GM18858 (cell line): ENCODE measurements at regions not wholly inside any gene's neighbourhood (a gene's known extent, or its start where the extent isn't known, plus 50 kb on each side); places are given as distances from the start of the nearest gene placed in this dataset.
"Not testable (repeated sequence)": the region's sequence is repeated elsewhere in the genome, so short reads cannot be mapped to it uniquely, and the experiment has no call there.

Experiments used
- ATAC-seq: cut with Tn5 transposase; IDR thresholded peaks from one replicate; pipeline ENCODE4 v1.9.1; 2021; ENCODE audit not compliant: unreplicated experiment

DNA sequence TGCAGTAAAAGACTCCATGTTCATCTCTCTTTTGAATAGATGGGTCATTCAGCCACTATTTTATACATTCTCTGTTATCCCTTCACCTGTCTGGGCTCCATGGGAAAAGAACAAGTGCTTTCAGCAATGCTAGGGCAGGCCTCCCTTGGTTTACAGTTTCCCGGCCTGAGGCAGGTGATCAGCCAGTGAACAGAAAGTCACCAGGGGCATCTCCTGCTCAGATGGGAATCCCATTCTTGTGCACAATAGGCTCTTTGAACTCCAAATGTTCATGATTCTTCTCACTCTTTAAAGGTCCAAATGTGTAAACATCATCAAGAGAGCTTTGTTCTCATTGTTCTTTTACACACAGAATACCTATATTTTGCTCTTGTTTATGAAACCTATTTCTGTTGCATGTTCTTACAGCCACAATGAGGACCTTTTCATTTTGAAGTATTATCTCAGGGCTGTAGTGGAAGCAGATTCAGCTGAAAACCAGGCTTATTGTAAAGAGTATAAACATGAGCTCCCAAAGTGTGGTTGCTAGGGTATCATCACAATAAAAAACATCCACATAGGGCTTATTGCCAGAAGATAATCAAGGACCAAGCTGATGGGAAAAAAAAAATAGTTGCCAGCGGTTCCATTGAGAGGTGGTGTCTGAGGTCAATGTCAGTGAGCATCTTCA lies 267.1 kb upstream of the SGK1 start:
- no peak for ATAC-seq

- no peak for ATAC-seq
Observed at GRCh38 chr6:134577998-134578397, 260.1 kb upstream of the SGK1 start.

GRCh38 chr6:134575221-134575620 lies 257.3 kb upstream of the SGK1 start:
- no peak for ATAC-seq

DNA sequence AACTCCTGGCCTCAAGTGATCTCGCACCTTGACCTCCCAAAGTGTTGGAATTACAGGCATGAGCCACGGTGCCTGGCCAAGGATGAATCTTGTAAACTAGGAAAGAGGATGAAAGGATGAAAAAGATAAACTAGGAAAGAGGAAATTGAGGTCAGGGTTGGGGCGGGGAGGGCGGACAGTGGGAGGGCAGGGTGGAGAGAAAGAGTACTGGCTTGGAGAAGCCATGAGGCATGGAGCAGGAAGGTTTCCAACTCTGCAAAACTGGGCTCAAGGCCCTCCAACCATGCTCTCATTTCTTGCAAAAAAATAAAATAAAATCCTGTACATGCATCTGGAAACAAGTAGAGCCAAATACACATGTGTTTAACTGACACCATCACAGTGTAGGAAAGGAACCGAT lies 256.6 kb upstream of the SGK1 start:
- no peak for ATAC-seq

DNA sequence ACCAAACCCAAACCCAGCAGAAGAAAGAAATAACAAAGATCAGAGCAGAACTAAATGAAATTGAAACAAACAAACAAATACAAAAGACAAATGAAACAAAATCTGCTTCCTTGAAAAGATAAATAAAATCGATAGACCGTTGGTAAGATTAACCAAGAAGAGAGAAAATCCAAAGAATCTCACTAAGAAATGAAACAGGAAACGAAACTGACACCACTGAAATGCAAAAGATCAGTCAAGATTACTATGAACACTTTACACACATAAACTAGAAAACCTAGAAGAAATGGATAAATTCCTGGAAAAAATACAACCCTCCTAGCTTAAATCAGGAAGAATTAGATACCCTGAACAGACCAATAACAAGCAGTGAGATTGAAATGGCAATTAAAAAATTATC lies 252.1 kb upstream of the SGK1 start:
- not testable (repeated sequence) for ATAC-seq

- no peak for ATAC-seq
Observed at GRCh38 chr6:134564705-134565104, 246.8 kb upstream of the SGK1 start.

DNA sequence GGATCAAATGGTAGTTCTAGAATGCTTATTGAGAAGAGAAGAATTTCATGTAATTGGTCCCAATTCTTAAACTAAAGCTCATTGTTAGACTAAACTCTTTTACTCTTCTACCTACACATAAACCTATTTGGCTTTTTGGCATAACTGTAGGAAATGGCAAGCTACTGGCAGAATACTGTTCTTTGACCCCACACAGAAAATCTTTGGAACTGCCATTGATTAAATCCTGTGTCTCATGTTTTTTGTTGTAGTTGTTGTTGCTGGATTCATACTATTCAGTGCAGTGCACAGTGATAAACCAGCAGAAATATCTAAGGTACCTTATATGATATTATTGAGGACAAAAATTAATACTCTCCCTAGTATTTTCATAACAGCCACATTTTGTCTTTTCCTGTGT lies 242.1 kb upstream of the SGK1 start:
- no peak for ATAC-seq

DNA sequence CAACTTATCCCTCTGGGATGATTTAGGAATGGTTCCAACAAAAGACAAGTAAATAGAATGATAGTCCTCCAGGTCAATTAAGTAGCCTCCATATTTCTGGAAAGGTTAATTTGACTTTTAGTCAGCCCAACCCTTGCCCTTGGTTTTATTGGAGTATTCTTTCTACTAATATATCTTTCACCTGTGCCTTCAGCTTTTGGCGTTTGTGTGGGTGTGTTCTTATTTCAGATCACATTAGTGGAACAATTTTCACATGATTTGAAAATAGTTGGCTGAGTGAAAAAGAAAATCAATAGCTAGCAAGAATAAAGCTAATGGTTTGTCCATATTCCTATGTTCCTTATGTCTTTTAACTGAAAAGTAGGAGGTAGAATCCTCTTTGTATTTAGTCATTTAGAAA lies 239.6 kb upstream of the SGK1 start:
- ATAC-seq, result no peak

DNA sequence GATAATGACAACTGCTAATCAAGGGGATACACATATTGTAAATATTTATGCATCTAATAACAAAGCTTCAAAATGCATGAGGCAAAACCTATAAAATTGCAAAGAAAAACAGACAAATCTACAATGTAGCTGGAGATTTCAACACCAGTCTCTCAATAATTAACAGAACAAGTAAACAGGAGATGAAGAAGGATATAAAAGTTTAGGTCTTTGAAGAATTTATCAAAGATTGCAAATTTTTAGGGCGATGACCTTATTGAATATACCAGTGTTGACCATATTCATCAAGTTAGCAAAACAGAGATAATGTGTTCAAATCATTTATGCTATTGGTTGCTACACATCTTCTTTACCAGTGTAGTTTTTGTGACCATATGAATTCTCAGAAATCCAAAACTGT lies 237.8 kb upstream of the SGK1 start:
- no peak for ATAC-seq

DNA sequence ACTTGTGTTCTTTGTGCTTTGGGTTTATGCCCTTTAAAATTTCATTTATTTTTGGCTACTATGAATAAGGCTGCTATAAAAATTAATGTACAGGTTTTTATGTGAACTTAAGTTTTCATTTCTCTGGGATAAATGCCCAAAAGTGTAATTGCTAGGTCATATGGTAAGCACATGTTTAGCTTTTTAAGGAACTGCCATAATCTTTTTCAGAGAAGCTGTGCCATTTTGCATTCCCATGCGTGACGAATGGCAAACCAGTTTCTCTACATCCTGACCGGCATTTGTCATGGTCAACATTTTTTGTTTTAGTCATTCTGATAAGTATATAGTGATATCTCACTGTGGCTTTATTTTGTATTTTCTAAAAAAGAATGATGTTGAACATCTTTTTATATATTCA lies 236.0 kb upstream of the SGK1 start:
- no peak for ATAC-seq

DNA sequence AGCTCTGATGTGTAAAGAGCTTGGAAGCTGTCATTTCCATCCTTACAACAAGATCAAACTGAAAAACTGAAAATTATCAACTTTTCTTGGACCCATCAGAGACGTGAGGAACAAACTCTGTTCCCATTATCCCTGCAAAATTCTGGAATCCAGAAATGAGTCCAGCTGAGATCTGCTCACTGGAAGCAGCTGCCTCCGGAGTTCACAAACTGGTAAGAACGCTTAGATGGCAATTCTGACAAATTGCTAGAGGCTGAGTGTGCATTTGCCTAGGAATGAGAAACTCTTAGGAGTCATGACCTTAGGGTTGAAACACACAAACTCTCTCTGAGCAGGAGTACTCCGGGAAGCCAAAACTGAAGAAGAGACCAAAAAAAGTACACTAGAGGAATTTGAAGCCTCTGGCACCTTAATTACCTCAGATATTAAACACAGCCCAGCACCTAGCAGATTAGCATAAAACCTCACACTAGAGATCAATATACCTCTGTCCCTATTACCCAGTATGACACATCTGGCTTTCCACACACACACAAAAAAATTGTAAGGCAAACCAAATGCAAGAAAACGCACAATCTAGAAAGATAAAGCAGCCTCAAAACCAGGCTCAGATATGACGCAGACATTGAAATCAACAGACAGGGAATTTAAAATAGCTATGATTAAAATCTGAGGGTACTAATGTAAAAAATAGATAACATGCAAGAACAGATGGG lies 233.5 kb upstream of the SGK1 start:
- no peak for ATAC-seq

DNA sequence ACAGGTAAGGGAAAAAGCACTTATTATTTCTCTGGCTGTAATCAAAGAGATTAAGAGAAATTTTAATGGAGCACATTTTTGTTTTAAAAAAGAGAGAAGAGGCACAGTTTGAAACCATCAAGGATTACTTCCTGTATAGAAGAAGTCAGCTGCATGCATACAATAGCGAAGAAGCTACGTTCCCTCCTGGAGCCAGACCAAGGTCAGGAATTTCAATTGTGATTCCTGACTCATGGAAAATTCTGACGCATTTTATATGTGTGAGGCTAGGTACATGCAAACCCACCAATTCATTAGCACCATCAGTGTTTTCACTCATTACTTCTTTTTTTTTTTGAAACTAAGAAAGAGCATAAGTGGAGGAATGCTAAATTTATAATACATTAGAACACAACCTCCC lies 232.7 kb upstream of the SGK1 start:
- no peak for ATAC-seq

DNA sequence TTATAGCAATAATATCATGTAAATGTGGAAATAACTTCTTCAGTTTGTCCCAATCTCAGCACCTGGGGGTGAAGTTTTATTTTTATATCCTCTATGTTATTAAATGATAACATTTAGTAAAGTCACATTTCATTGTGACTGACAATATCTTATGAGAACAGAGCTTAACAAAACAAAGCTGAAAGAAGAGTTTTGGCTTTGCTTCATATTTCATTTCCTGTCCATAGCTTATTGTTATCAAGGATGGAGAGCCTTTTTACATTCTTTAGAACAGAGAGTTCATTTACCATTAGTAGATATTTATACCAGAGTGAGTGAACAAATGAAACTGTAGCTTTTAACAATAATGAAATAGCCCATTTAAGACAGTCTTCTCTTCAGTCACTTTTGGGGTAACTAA lies 231.9 kb upstream of the SGK1 start:
- ATAC-seq, result no peak

GRCh38 chr6:134546962-134547645 lies 229.2 kb upstream of the SGK1 start:
- ATAC-seq, result no peak

GRCh38 chr6:134544737-134545136 lies 226.8 kb upstream of the SGK1 start:
- ATAC-seq, result no peak

- ATAC-seq, result no peak
Observed at GRCh38 chr6:134543128-134543527, 225.2 kb upstream of the SGK1 start.

DNA sequence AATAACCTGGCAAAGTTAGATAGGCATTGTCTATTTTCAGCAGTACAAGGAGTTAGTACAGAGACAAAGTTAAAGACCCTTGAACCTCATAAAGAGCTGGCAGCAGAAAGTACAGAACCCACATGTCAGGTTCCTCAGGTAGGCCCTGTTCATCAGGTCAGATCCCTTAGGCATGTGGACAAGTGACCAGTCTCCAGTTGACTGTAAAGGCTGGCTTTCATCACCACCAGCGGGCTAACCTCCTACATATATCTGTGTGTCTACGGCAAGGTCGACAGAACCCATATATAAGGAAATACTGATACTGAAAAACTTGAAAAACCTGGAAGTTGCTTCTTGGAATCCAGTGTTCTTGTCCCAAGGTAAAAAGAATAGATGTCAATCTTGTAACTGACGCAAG lies 223.1 kb upstream of the SGK1 start:
- no peak for ATAC-seq

DNA sequence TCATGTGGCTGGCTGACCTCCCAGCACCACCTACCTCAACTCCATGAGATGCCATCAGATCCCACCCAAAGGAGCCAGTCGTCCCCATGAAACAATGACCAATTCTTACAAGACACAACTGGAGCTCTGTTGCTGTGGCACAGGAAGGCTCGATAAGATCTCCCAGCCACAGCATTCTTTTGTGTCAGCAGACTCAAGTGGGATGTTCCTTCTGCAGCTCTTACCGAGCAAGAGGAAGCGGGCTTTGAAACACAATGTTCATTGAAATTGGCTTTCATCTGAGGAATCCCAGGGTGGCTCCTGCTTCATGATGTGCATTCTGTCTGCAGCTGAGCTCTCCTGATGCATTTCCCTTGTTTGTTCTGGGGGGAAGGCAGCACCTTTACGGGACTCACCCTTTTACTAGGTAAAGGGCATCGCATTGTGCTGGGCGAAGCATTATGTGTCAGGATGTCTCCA lies 222.0 kb upstream of the SGK1 start:
- ATAC-seq, result no peak

DNA sequence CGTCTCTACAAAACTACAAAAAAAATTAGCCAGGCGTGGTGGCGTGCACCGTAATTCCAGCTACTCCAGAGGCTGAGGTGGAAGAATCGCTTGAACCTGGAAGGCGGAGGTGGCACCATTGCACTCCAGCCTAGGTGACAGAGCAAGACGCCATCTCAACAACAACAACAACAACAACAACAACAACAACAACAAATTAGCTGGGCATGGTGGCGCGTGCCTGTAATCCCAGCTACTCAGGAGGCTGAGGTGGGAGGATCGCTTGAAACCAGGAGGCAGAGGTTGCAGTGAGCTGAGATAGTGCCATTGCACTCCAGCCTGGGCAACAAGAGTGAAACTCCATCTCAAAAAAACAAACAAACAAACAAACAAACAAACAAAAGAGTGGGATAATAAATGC lies 219.9 kb upstream of the SGK1 start:
- ATAC-seq, result not testable (repeated sequence)

GRCh38 chr6:134537146-134537555 lies 219.2 kb upstream of the SGK1 start:
- no peak for ATAC-seq

DNA sequence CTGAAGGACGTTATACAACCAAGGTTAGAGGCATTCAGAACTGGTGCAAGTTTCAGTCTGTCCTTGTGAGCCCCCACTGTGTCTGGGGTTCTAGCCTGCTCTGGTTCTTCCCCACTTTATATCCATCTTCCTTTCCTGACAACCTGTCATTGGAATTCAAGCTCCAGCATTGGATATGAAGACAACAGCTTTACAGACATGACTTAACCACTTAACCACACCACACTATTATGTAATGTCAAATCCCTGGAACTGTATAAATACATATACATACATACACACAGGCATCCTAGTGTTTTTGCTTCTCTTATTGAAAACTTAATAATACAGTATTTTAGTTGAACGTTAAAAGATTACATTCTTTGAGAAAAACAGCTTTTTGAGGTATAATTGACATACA lies 217.9 kb upstream of the SGK1 start:
- no peak for ATAC-seq

DNA sequence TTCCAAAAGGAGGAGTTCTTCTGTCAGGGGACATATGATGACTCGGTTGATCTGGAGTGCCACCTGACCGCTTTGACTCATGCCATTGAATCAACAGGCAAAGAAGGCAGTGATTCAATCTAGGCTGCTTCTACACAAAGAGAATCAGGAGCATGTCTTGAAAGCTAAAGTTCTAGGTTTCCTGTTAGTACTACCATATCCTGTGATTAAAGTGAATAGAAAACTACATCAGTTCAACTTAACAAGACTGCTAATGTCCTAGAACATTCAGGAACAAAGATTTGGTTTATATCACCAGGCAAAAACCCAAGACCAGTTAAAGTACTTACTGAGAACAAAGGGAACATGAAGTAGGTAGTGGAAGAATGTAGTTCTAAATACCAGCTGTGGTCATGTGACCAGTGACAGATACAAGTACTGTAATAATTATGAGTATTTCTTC lies 216.8 kb upstream of the SGK1 start:
- no peak for ATAC-seq
